AG04449 (cell line): ENCODE measurements at regions not wholly inside any gene's neighbourhood (a gene's known extent, or its start where the extent isn't known, plus 50 kb on each side); places are given as distances from the start of the nearest gene placed in this dataset.

Experiments used
- CTCF ChIA-PET: fragments of 350-600 bp; formaldehyde crosslinking; extraction: SDS; loops from one replicate; lab custom pipeline; 2021; ENCODE audit warnings: antibody characterized with exemption; lab: Yijun Ruan, JAX
- POLR2A ChIA-PET: fragments of 400-600, 350-600 bp; formaldehyde crosslinking; extraction: SDS; loops from one replicate; lab custom pipeline; 2020; ENCODE audit warnings: antibody characterized with exemption, inconsistent platforms; lab: Yijun Ruan, JAX
- DNase-seq: peaks from one replicate; pipeline ENCODE4 v3.0.0-alpha.2; 2010; ENCODE audit warnings: low read depth, low spot score
- H3K4me3 ChIP-seq: 2 replicates; pipeline ENCODE4 v1.5.1; 2011; ENCODE audit warnings: low read depth, mild to moderate bottlenecking, control low read depth, low read length
- CTCF ChIP-seq: IDR thresholded peaks from one replicate; pipeline ENCODE4 v1.5.1; 2011; ENCODE audit warnings: mild to moderate bottlenecking, moderate library complexity, low read length, control low read depth, inconsistent platforms; ENCODE audit not compliant: insufficient read depth; ENCODE audit errors: missing control alignments

- CTCF ChIA-PET: interaction anchor here (1.0 to 2.9 kb wide), 5 partner anchors 9 to 334 kb away, joined by 3 to 13 read pairs (median 3); no protein-coding TSS in a partner anchor
- no peak for DNase-seq
- peak; percentile 28 for TF ChIP-seq CTCF
- POLR2A ChIA-PET: no interaction called here
- no peak overlapping the region for H3K4me3 ChIP-seq
These were observed 57.6 kb upstream of the CABLES1 start for GRCh38 chr18:23077493-23078256.

GRCh38 chr18:23085066-23085465 lies 50.2 kb upstream of the CABLES1 start:
- POLR2A ChIA-PET: no interaction called here

More at GRCh38 chr18:23085066-23085465, 50.2 kb upstream of the CABLES1 start:
- H3K4me3 ChIP-seq: no peak overlapping the region
- CTCF ChIA-PET: interaction anchor here (1.4 kb wide), 1 partner anchor 22 kb away, joined by 3 read pairs; no protein-coding TSS in a partner anchor
- DNase-seq: no peak
- no peak for TF ChIP-seq CTCF
